DND-41 (cell line): ENCODE measurements at regions not wholly inside any gene's neighbourhood (a gene's known extent, or its start where the extent isn't known, plus 50 kb on each side); places are given as distances from the start of the nearest gene placed in this dataset.
"Not testable (repeated sequence)": the region's sequence is repeated elsewhere in the genome, so short reads cannot be mapped to it uniquely, and the experiment has no call there.

Source experiments
- ATAC-seq: fragments of 200-7000 bp; cut with Tn5 transposase; 3 replicates; pipeline ENCODE4 v1.9.1; 2021; ENCODE audit warnings: low read depth; ENCODE audit not compliant: insufficient read depth
- DNase-seq: peaks from one replicate; pipeline ENCODE4 v3.0.0-alpha.2; 2020
- H2AFZ ChIP-seq: 2 replicates; pipeline ENCODE4 v1.6.0; 2012; ENCODE audit warnings: low read depth, low read length
- H3K27ac ChIP-seq: 2 replicates; pipeline ENCODE4 v1.5.1; 2012; ENCODE audit warnings: low read length, inconsistent platforms
- H3K27me3 ChIP-seq: fragments of 200-600 bp; sonication (generic); 2 replicates; pipeline ENCODE4 v1.6.0; 2012; ENCODE audit warnings: low read length, mild to moderate bottlenecking, inconsistent platforms; ENCODE audit not compliant: insufficient read depth, poor library complexity
- H3K36me3 ChIP-seq: 2 replicates; pipeline ENCODE4 v1.5.1; 2012; ENCODE audit warnings: low read length, inconsistent platforms; ENCODE audit not compliant: insufficient read depth
- H3K4me1 ChIP-seq: 2 replicates; pipeline ENCODE4 v1.5.1; 2012; ENCODE audit warnings: mild to moderate bottlenecking, low read length; ENCODE audit not compliant: insufficient read depth
- H3K4me2 ChIP-seq: 2 replicates; pipeline ENCODE4 v1.6.0; 2012; ENCODE audit warnings: mild to moderate bottlenecking, moderate library complexity, low read length, inconsistent platforms; ENCODE audit not compliant: insufficient read depth
- H3K4me3 ChIP-seq, 2 experiments: fragments of 200-600 bp in 1 of 2; shearing (Covaris generic) in 1 of 2; 2 replicates each; pipeline ENCODE4 v1.5.1; 2012 to 2016; ENCODE audit warnings: inconsistent platforms in 2 of 2, low read length in 2 of 2, mild to moderate bottlenecking in 2 of 2, low read depth in 1 of 2, moderate library complexity in 1 of 2
- H3K79me2 ChIP-seq: 2 replicates; pipeline ENCODE4 v1.6.0; 2012; ENCODE audit warnings: low read length, inconsistent platforms; ENCODE audit not compliant: insufficient read depth
- H3K9ac ChIP-seq: 2 replicates; pipeline ENCODE4 v1.6.0; 2012; ENCODE audit warnings: low read depth, mild to moderate bottlenecking, inconsistent platforms, low read length, moderate library complexity
- H3K9me3 ChIP-seq: 2 replicates; pipeline ENCODE4 v1.5.1; 2012; ENCODE audit warnings: low read length, moderate library complexity, mild to moderate bottlenecking, inconsistent platforms; ENCODE audit not compliant: insufficient read depth, severe bottlenecking
- H4K20me1 ChIP-seq: 2 replicates; pipeline ENCODE4 v1.6.0; 2012; ENCODE audit warnings: low read length; ENCODE audit not compliant: insufficient read depth
- EZH2 ChIP-seq: IDR thresholded peaks from 3 replicates; pipeline ENCODE4 v1.6.1; 2012; ENCODE audit warnings: borderline replicate concordance, low read depth, mild to moderate bottlenecking, moderate library complexity, low read length, inconsistent platforms; ENCODE audit not compliant: severe bottlenecking
- TF ChIP-seq, protein P1 (sequence below): IDR thresholded peaks from 2 replicates; pipeline ENCODE4 v1.5.1; 2012; ENCODE audit warnings: borderline replicate concordance, low read length, moderate library complexity, mild to moderate bottlenecking; ENCODE audit not compliant: poor library complexity, severe bottlenecking; ENCODE audit errors: extremely low read depth

DNA sequence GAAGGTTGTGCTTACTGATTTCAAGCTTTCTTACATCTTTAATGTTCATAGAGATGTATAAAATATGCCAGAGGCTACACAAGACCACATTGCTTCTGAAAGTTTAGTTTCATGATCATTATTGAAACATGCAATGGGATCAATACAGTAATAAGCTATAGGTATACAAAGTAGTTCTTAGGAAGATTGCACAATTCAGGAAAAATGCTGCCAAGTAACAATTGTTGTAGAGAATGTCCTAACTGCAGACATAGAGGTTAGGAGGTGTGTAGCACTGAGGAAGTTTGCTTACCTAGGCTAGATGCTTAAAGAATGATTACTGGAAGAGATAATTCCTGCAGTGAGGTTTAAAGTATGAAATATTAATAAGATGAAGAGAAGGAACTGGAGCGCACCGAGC, 259.5 kb upstream of the CYRIA start:
- H3K9me3 ChIP-seq, result no peaks in the 10 kb centered on the region
- no peak overlapping the region for H3K27ac ChIP-seq
- TF ChIP-seq, protein P1, sequence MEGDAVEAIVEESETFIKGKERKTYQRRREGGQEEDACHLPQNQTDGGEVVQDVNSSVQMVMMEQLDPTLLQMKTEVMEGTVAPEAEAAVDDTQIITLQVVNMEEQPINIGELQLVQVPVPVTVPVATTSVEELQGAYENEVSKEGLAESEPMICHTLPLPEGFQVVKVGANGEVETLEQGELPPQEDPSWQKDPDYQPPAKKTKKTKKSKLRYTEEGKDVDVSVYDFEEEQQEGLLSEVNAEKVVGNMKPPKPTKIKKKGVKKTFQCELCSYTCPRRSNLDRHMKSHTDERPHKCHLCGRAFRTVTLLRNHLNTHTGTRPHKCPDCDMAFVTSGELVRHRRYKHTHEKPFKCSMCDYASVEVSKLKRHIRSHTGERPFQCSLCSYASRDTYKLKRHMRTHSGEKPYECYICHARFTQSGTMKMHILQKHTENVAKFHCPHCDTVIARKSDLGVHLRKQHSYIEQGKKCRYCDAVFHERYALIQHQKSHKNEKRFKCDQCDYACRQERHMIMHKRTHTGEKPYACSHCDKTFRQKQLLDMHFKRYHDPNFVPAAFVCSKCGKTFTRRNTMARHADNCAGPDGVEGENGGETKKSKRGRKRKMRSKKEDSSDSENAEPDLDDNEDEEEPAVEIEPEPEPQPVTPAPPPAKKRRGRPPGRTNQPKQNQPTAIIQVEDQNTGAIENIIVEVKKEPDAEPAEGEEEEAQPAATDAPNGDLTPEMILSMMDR, result no peak
- no peak for TF ChIP-seq EZH2
- no peak overlapping the region for H3K4me3 ChIP-seq
- H3K4me2 ChIP-seq, result no peak overlapping the region
- no peak for ATAC-seq
- no peak overlapping the region for H2AFZ ChIP-seq
- H3K27me3 ChIP-seq, result no peaks in the 10 kb centered on the region
- no peaks in the 10 kb centered on the region for H3K79me2 ChIP-seq
- H3K9ac ChIP-seq, result no peak overlapping the region
- no peaks in the 10 kb centered on the region for H3K36me3 ChIP-seq
- H4K20me1 ChIP-seq, result no peaks in the 10 kb centered on the region
- H3K4me1 ChIP-seq, result no peaks in the 10 kb centered on the region
- DNase-seq, result no peak

DNA sequence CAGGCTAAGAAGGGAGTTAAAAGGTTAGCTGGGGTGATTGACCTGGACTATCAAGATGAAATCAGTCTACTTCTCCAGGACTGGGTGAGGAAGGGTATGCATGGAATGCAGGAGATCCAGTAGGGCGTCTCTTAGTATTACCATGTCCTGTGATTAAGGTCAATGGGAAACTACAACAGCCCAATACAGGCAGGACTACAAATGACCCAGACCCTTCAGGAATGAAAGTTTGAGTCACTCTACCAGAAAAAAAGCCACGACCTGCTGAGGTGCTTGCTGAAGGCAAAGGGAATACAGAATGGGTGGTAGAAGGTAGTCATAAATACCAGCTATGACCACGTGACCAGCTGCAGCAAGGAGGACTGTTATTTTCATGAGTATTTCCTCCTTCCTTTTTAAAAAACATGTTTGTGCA, 249.7 kb upstream of the CYRIA start:
- not testable (repeated sequence) for H2AFZ ChIP-seq, H3K4me1 ChIP-seq, H3K27me3 ChIP-seq, H3K4me3 ChIP-seq, H4K20me1 ChIP-seq, H3K36me3 ChIP-seq, H3K9me3 ChIP-seq, H3K4me2 ChIP-seq, H3K27ac ChIP-seq, H3K79me2 ChIP-seq, H3K9ac ChIP-seq, ATAC-seq, DNase-seq

DNA sequence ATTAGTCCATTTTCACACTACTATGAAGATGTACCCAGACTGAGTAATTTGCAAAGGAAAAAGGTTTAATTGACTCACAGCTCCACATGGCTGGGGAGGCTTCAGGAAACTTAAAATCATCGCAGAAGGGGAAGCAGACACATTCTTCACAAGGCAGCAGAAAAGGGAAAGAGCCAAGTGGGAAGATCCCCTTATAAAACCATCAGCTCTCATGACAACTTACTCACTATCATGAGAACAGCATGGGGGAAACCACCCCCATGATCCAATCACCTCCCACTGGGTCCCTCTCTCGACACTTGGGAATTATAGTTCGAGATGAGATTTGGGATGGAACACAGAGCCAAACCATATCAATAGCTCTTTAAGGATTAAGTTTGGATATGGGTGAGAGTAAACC, 246.1 kb upstream of the CYRIA start:
- Histone ChIP-seq H3K27me3 (no peaks in the 10 kb centered on the region), H4K20me1 (no peaks in the 10 kb centered on the region), H3K4me1 (no peaks in the 10 kb centered on the region), H3K4me3 (no peak overlapping the region), H3K36me3 (no peaks in the 10 kb centered on the region), H3K9me3 (no peaks in the 10 kb centered on the region), H3K79me2 (no peaks in the 10 kb centered on the region), H3K27ac (no peak overlapping the region), H3K9ac (no peak overlapping the region), H2AFZ (no peak overlapping the region), H3K4me2 (no peak overlapping the region)
- TF ChIP-seq EZH2, result no peak
- TF ChIP-seq, protein P1, result no peak
- ATAC-seq (no peak), DNase-seq (no peak)

DNA sequence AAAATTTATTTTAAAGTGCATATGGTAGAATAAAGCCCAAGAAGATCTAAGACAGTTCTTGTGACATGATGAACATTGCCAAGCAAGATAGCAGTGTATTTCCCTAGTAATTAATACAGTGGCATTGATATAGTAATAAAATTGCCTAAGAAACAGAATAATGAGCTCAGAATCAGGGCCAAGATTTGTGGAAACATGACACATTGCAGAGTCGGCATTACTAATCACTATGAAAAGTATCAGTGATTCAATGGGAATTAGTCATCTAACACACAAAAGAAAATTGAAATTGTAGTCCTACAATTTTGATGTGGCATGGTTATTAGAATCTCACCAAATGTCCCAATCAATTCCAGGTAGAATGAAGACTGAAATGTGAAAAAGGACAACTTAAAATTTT, 243.0 kb upstream of the CYRIA start:
- DNase-seq (no peak), ATAC-seq (no peak)
- Histone ChIP-seq H3K4me3 (no peak overlapping the region), H2AFZ (no peak overlapping the region), H4K20me1 (no peaks in the 10 kb centered on the region), H3K27ac (no peak overlapping the region), H3K9me3 (no peaks in the 10 kb centered on the region), H3K4me1 (no peaks in the 10 kb centered on the region), H3K4me2 (no peak overlapping the region), H3K36me3 (no peaks in the 10 kb centered on the region), H3K9ac (no peak overlapping the region), H3K79me2 (no peaks in the 10 kb centered on the region), H3K27me3 (no peaks in the 10 kb centered on the region)
- no peak for TF ChIP-seq EZH2
- TF ChIP-seq, protein P1, result no peak
